ENCODE measurements at regions not wholly inside any gene's neighbourhood (a gene's known extent, or its start where the extent isn't known, plus 50 kb on each side); places are given as distances from the start of the nearest gene placed in this dataset.

- TF ChIP-seq GATA2 (IDR thresholded peaks at IDR 0.05; ENCODE audit: low read depth, low read length) (no peak), GATA3 (IDR thresholded peaks at IDR 0.05; ENCODE audit: low read depth, low read length) (no peak)
Measured at GRCh38 chr3:117136003-117136402, 426.4 kb downstream of the TUSC7 start.

- TF ChIP-seq GATA3 (IDR thresholded peaks at IDR 0.05; ENCODE audit: low read depth, low read length) (no peak), GATA2 (IDR thresholded peaks at IDR 0.05; ENCODE audit: low read depth, low read length) (no peak)
Measured at GRCh38 chr3:117137065-117137464, 427.5 kb downstream of the TUSC7 start.

- TF ChIP-seq GATA3 (IDR thresholded peaks at IDR 0.05; ENCODE audit: low read depth, low read length), result no peak
- TF ChIP-seq GATA2 (IDR thresholded peaks at IDR 0.05; ENCODE audit: low read depth, low read length), result no peak
Measured at GRCh38 chr3:117139681-117140080, 430.1 kb downstream of the TUSC7 start.

GRCh38 chr3:117141812-117142211, 432.2 kb downstream of the TUSC7 start:
- TF ChIP-seq GATA3 (IDR thresholded peaks at IDR 0.05; ENCODE audit: low read depth, low read length), result no peak
- TF ChIP-seq GATA2 (IDR thresholded peaks at IDR 0.05; ENCODE audit: low read depth, low read length), result no peak

GRCh38 chr3:117144853-117145252, 435.3 kb downstream of the TUSC7 start:
- no peak for TF ChIP-seq GATA3 (IDR thresholded peaks at IDR 0.05; ENCODE audit: low read depth, low read length)
- TF ChIP-seq GATA2 (IDR thresholded peaks at IDR 0.05; ENCODE audit: low read depth, low read length), result no peak

- no peak for TF ChIP-seq GATA3 (IDR thresholded peaks at IDR 0.05; ENCODE audit: low read depth, low read length)
- no peak for TF ChIP-seq GATA2 (IDR thresholded peaks at IDR 0.05; ENCODE audit: low read depth, low read length)
Measured at GRCh38 chr3:117145677-117146076, 436.1 kb downstream of the TUSC7 start.

- TF ChIP-seq GATA3 (IDR thresholded peaks at IDR 0.05; ENCODE audit: low read depth, low read length) (no peak), GATA2 (IDR thresholded peaks at IDR 0.05; ENCODE audit: low read depth, low read length) (no peak)
Measured at GRCh38 chr3:117146571-117146970, 437.0 kb downstream of the TUSC7 start.

- no peak for TF ChIP-seq GATA3 (IDR thresholded peaks at IDR 0.05; ENCODE audit: low read depth, low read length)
- no peak for TF ChIP-seq GATA2 (IDR thresholded peaks at IDR 0.05; ENCODE audit: low read depth, low read length)
Measured at GRCh38 chr3:117149584-117149983, 440.0 kb downstream of the TUSC7 start.

- no peak for TF ChIP-seq GATA2 (IDR thresholded peaks at IDR 0.05; ENCODE audit: low read depth, low read length)
- no peak for TF ChIP-seq GATA3 (IDR thresholded peaks at IDR 0.05; ENCODE audit: low read depth, low read length)
Measured at GRCh38 chr3:117150628-117151027, 441.0 kb downstream of the TUSC7 start.

GRCh38 chr3:117160176-117160575, 450.6 kb downstream of the TUSC7 start:
- no peak for TF ChIP-seq GATA3 (IDR thresholded peaks at IDR 0.05; ENCODE audit: low read depth, low read length)
- no peak for TF ChIP-seq GATA2 (IDR thresholded peaks at IDR 0.05; ENCODE audit: low read depth, low read length)

- TF ChIP-seq GATA3 (IDR thresholded peaks at IDR 0.05; ENCODE audit: low read depth, low read length) (no peak), GATA2 (IDR thresholded peaks at IDR 0.05; ENCODE audit: low read depth, low read length) (no peak)
Measured at GRCh38 chr3:117161816-117162215, 452.2 kb downstream of the TUSC7 start.

- TF ChIP-seq GATA3 (IDR thresholded peaks at IDR 0.05; ENCODE audit: low read depth, low read length), result no peak
- TF ChIP-seq GATA2 (IDR thresholded peaks at IDR 0.05; ENCODE audit: low read depth, low read length), result no peak
Measured at GRCh38 chr3:117165176-117165575, 455.6 kb downstream of the TUSC7 start.

GRCh38 chr3:117165601-117166051, 456.0 kb downstream of the TUSC7 start:
- TF ChIP-seq GATA3 (IDR thresholded peaks at IDR 0.05; ENCODE audit: low read depth, low read length) (no peak), GATA2 (IDR thresholded peaks at IDR 0.05; ENCODE audit: low read depth, low read length) (no peak)

GRCh38 chr3:117168896-117169295, 459.3 kb downstream of the TUSC7 start:
- TF ChIP-seq GATA3 (IDR thresholded peaks at IDR 0.05; ENCODE audit: low read depth, low read length) (no peak), GATA2 (IDR thresholded peaks at IDR 0.05; ENCODE audit: low read depth, low read length) (no peak)

- TF ChIP-seq GATA2 (IDR thresholded peaks at IDR 0.05; ENCODE audit: low read depth, low read length) (no peak), GATA3 (IDR thresholded peaks at IDR 0.05; ENCODE audit: low read depth, low read length) (no peak)
Measured at GRCh38 chr3:117170094-117170493, 460.5 kb downstream of the TUSC7 start.

- TF ChIP-seq GATA2 (IDR thresholded peaks at IDR 0.05; ENCODE audit: low read depth, low read length) (no peak), GATA3 (IDR thresholded peaks at IDR 0.05; ENCODE audit: low read depth, low read length) (no peak)
Measured at GRCh38 chr3:117171124-117171523, 461.5 kb downstream of the TUSC7 start.
